Upper lobe of right lung (tissue), 1 donor: ENCODE measurements at regions not wholly inside any gene's neighbourhood (a gene's known extent, or its start where the extent isn't known, plus 50 kb on each side); places are given as distances from the start of the nearest gene placed in this dataset.

Experiments used
- ATAC-seq: fragments of 200-7000 bp; cut with Tn5 transposase; one replicate; pipeline ENCODE4 v1.9.1; 2020; ENCODE audit warnings: mild to moderate bottlenecking, moderate library complexity
- DNase-seq: peaks from one replicate; pipeline ENCODE4 v3.0.0-alpha.2; 2020
- H3K27ac ChIP-seq: fragments of 200-600 bp; one replicate; pipeline ENCODE4 v1.8.0; 2022
- H3K27me3 ChIP-seq: fragments of 200-600 bp; one replicate; pipeline ENCODE4 v1.8.0; 2022; ENCODE audit warnings: mild to moderate bottlenecking
- H3K36me3 ChIP-seq: fragments of 200-600 bp; one replicate; pipeline ENCODE4 v1.8.0; 2022
- H3K4me1 ChIP-seq: fragments of 200-600 bp; one replicate; pipeline ENCODE4 v1.8.0; 2022
- H3K4me3 ChIP-seq: fragments of 200-600 bp; one replicate; pipeline ENCODE4 v1.8.0; 2022; ENCODE audit warnings: mild to moderate bottlenecking
- H3K9me3 ChIP-seq: fragments of 200-600 bp; one replicate; pipeline ENCODE4 v1.8.0; 2022
- intact Hi-C: fragments of 100-400 bp; cut with DNase I; formaldehyde crosslinking; loops from one replicate; pipeline ENCODE4 v1.11.0; 2022
- TF ChIP-seq, protein P1 (sequence below): fragments of 200-600 bp; IDR thresholded peaks from one replicate; pipeline ENCODE4 v1.8.0; 2022; ENCODE audit warnings: antibody characterized with exemption
- donor health status: DM: no; HTN: yes; CAD: no; lungs with severe emphysema.

DNA sequence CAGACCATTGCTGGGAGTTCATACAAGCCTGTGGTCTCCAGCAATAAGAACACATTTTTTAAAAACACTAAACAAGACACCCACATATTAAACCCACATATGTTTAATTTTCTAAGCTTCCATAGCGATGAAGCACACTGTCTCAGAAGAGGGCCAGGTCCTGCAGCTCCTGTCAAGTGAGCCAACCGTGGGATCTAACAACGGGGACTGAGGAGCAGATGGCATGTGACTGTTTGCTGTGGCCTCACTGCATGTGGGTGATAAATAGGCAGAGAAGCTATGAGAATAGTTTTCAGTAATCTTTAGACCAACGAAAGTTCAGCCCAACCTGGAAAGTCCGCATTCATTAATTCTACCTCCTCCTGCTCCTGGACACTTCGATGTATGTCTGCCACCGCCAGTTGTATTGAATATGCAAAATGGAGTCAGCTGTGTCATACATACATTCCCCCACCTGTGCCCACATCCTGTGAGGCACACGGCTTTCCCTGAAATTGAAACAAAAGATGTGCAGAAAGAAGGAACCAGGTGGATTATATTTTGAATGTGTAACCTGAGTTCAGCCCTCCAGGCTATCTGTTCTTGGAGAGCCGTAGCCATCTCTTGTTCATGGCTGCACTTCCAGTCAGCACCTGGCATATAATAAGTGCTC, 88.2 kb downstream of the MIS18A start:
- TF ChIP-seq, protein P1, sequence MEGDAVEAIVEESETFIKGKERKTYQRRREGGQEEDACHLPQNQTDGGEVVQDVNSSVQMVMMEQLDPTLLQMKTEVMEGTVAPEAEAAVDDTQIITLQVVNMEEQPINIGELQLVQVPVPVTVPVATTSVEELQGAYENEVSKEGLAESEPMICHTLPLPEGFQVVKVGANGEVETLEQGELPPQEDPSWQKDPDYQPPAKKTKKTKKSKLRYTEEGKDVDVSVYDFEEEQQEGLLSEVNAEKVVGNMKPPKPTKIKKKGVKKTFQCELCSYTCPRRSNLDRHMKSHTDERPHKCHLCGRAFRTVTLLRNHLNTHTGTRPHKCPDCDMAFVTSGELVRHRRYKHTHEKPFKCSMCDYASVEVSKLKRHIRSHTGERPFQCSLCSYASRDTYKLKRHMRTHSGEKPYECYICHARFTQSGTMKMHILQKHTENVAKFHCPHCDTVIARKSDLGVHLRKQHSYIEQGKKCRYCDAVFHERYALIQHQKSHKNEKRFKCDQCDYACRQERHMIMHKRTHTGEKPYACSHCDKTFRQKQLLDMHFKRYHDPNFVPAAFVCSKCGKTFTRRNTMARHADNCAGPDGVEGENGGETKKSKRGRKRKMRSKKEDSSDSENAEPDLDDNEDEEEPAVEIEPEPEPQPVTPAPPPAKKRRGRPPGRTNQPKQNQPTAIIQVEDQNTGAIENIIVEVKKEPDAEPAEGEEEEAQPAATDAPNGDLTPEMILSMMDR: no peak
- Histone ChIP-seq H3K4me3 (no peak overlapping the region), H3K27me3 (no peaks in the 10 kb centered on the region), H3K27ac (no peak overlapping the region), H3K4me1 (no peaks in the 10 kb centered on the region), H3K36me3 (no peaks in the 10 kb centered on the region), H3K9me3 (no peaks in the 10 kb centered on the region)
- no peak for ATAC-seq
- intact Hi-C loops: no loop called here
- no peak for DNase-seq

DNA sequence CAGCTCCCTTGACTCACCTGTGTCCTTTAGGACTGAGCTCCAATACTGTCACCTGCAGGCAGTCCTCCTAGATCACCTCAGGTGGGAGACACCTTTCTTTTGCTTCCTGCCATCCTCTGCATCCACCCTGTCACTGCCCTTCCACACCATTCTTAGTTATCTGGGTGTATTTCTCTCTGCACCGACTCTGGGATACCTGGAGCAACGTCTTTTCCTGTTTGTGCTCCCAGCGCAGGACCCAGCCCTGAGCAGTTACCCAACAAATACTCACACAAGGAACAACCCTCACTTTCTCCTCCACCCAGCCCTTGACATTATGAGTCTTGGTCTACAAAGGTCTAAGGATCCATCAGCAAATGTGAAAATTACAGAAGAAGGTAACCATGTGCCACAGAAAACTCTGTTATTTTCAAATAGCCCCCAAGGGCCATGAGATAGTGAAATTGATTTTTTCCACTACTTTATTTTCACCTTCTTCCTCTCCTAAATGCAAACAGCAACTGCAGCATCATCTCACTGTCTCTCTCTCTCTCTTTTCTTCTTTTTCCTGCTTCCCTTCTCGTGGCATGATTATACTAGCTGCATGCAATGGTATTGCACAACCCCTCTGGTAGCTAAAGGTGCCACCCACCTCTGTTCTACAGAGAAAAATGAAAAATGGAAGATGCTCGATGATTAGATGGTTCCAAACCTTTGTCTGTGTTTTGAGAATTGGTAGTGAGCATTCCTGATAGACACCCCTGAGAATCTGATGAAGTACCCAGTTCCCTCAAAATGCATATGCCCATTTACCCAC, 89.0 kb downstream of the MIS18A start:
- intact Hi-C loops: no loop called here
- Histone ChIP-seq H3K4me1 (no peaks in the 10 kb centered on the region), H3K27me3 (no peaks in the 10 kb centered on the region), H3K27ac (no peak overlapping the region), H3K4me3 (no peak overlapping the region), H3K9me3 (no peaks in the 10 kb centered on the region), H3K36me3 (no peaks in the 10 kb centered on the region)
- TF ChIP-seq, protein P1: no peak
- ATAC-seq (no peak), DNase-seq (no peak)

DNA sequence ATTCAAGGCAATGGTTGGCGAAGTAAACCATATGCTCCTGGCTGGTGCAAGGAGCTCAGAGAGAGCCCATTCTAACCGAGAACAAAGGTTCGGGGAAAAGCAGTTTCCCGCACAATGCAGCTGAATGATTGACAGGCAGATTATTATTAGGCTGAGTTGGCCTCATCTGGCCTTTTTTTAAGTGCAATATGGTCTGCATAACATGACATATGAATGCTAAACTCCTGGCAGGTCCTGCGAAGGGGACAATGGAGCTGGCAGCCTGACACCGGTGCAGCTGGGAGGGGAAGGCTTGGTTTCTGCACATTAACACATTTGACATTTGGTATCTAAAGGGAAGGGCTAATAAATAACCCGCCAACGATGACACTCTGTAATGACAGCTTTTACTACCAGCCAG, 92.0 kb downstream of the MIS18A start:
- DNase-seq (no peak), ATAC-seq (no peak)
- H3K4me3 ChIP-seq: no peak overlapping the region
- TF ChIP-seq, protein P1: no peak
- no peaks in the 10 kb centered on the region for H3K36me3 ChIP-seq
- no peaks in the 10 kb centered on the region for H3K27me3 ChIP-seq
- H3K9me3 ChIP-seq: no peaks in the 10 kb centered on the region
- H3K4me1 ChIP-seq: no peaks in the 10 kb centered on the region
- H3K27ac ChIP-seq: no peak overlapping the region
- intact Hi-C loops: no loop called here

DNA sequence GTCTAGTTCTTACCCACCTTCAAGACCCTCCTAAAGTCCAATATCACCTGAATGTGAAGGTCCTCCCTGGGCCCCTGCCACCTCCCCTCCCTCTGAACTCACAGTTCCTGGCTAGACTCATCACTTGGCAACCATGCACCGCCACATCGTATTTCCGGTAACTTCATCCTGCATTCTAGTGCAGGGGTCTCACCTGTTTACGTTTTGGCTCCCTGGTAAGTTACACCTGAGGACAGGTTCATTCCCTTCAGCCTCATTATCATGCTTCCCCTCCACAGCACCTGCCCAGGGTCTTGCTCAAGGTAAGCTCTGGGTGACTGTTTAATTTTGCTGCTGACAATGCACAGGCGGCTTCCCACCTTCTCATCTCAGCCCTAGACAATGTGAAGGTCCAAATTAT, 93.1 kb downstream of the MIS18A start:
- H3K27ac ChIP-seq: no peak overlapping the region
- TF ChIP-seq, protein P1: no peak

DNA sequence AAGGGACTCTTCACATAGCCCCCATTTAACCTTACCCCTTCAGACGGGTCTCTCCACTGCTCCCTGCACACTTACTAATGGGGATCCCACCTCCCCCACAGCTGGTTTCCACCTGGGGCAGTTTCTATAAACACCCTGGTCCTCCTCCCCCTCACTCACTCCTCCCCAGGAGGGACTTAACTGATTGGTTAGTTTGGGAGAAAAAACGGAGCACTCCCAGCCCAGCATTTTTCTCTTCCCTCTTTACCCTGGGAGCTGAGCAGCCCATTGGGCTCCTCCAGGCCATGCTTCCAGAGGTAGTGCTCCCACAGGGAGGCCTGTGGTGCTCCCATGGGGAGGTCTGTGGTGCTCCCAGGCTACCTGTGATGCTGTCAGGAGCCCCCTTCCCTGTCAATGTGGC, 93.7 kb downstream of the MIS18A start:
- no peak for DNase-seq
- intact Hi-C loops: no loop called here
- H3K27me3 ChIP-seq: no peaks in the 10 kb centered on the region
- H3K4me3 ChIP-seq: no peak overlapping the region
- no peaks in the 10 kb centered on the region for H3K9me3 ChIP-seq
- no peak for ATAC-seq
- no peaks in the 10 kb centered on the region for H3K36me3 ChIP-seq
- TF ChIP-seq, protein P1: no peak
- H3K27ac ChIP-seq: no peak overlapping the region
- no peaks in the 10 kb centered on the region for H3K4me1 ChIP-seq

More for the DNA sequence above, 93.1 kb downstream of the MIS18A start:
- Histone ChIP-seq H3K9me3 (no peaks in the 10 kb centered on the region), H3K36me3 (no peaks in the 10 kb centered on the region), H3K4me1 (no peaks in the 10 kb centered on the region), H3K27me3 (no peaks in the 10 kb centered on the region), H3K4me3 (no peak overlapping the region)
- DNase-seq (no peak), ATAC-seq (no peak)
- intact Hi-C loops: no loop called here
